ENCODE measurements at regions not wholly inside any gene's neighbourhood (a gene's known extent, or its start where the extent isn't known, plus 50 kb on each side); places are given as distances from the start of the nearest gene placed in this dataset.

- TF ChIP-seq CTCF (IDR thresholded peaks at IDR 0.05; ENCODE audit: low read depth, low read length, poor library complexity, severe bottlenecking) (no peak), EZH2phosphoT487 (IDR thresholded peaks at IDR 0.05; ENCODE audit: borderline replicate concordance, low read length) (no peak)
Observed at GRCh38 chr13:90869580-90869979, 477.9 kb upstream of the MIR17HG start.
